ENCODE measurements at regions not wholly inside any gene's neighbourhood (a gene's known extent, or its start where the extent isn't known, plus 50 kb on each side); places are given as distances from the start of the nearest gene placed in this dataset.

DNA sequence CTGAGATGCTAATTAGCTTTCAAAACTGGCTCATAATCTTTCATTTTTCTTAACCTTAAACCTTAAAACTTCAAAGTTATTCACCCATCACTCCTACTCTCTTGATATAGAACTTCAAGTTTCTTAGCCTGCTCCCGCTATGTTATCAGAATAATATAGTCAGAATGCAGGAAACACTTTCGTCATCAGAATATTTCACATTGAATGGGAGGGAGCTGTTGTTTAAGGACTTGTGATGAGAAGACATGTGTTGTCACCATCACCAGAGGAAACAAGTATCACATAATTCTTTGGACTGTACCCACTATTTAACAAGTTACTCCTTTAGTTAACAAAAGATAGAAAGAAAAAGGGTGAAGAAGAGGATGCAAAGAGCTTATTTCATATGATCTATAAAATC lies 65.0 kb upstream of the FNDC3A start:
- Mint-ChIP-seq H3K9me3 (peaks cover 4% of the 10 kb centered on the region), H3K27me3 (peaks cover 6% of the 10 kb centered on the region), H3K36me3 (ENCODE audit: low read depth) (peaks cover 3% of the 10 kb centered on the region), H3K4me1 (no peaks in the 10 kb centered on the region), H3K27ac (no peak overlapping the region), H3K4me3 (no peak overlapping the region)
- DNase-seq: no peak
- ChIA-PET CTCF (no interaction called here), POLR2A (no interaction called here)

DNA sequence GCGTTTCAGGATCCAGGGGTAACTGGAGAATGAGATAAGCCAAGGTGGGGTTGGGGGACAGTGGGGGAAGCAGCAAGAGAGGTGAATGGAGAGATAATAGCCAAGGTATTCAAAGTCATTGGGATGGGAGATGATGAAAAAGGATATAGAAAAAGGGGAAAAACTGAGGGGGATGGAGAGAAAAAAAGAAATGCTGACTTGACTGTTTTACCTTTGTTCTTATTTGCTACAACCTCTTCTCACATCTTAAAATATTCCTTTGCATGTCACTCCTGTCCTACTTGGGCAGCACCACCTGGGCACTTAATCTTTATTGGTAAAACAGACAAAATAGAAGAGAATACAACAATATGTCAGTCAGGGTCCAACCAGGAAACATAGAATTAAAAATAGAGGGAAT lies 56.0 kb upstream of the FNDC3A start:
- Mint-ChIP-seq H3K4me1 (no peaks in the 10 kb centered on the region), H3K9me3 (peaks cover 12% of the 10 kb centered on the region), H3K27me3 (peaks cover 5% of the 10 kb centered on the region), H3K36me3 (ENCODE audit: low read depth) (no peaks in the 10 kb centered on the region), H3K4me3 (no peak overlapping the region), H3K27ac (no peak overlapping the region)
- DNase-seq: no peak
- POLR2A ChIA-PET: interaction anchor here (1.3 kb wide), 1 partner anchor 56 kb away, joined by 3 read pairs; the partner anchor contains the start of gene FNDC3A
- CTCF ChIA-PET: no interaction called here

DNA sequence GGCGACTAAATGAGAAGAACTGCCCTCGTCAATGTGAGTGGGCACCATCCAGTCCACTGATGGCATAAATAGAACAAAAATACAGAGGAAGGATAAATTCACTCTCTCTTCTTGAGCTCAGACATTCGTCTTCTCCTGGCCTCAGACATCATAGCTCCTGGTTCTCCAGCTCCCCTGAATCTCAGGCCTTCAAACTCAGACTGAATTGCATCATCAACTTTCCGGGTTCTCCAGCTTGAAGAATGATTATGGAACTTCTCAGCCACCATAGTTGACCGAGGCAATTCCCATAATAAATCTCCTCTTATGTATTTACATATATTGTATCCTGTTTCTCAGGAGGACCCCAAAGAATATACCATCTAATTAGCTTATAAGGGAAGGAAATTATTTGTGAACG lies 55.0 kb upstream of the FNDC3A start:
- Mint-ChIP-seq H3K4me3 (no peak overlapping the region), H3K27ac (no peak overlapping the region), H3K4me1 (no peaks in the 10 kb centered on the region), H3K36me3 (ENCODE audit: low read depth) (no peaks in the 10 kb centered on the region), H3K27me3 (peaks cover 2% of the 10 kb centered on the region), H3K9me3 (peaks cover 7% of the 10 kb centered on the region)
- POLR2A ChIA-PET: interaction anchor here (1.3 kb wide), 1 partner anchor 55 kb away, joined by 3 read pairs; the partner anchor contains the start of gene FNDC3A
- CTCF ChIA-PET: no interaction called here
- DNase-seq: no peak

DNA sequence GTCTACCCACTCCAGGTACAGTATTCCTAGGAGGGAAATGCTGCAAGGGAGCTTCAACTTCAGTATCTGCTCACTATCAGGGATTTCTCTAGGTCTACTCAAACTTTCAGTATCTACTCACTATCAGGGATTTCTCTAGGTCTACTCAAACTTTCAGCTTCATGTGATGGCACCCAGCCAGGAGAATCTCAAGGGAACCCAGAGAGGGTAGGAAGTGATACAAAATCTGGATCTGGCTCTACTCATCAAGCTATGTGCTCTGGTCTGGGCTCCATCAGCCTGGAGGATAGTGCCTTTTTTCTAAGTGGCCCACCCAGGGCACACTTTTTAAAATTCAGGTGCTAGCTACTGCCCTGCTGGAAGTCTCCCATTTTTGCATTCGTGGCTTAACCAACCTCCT lies 52.3 kb upstream of the FNDC3A start:
- ChIA-PET CTCF (no interaction called here), POLR2A (no interaction called here)
- H3K4me1 Mint-ChIP-seq: no peaks in the 10 kb centered on the region
- peaks cover 3% of the 10 kb centered on the region for H3K9me3 Mint-ChIP-seq
- H3K27me3 Mint-ChIP-seq: peaks cover 1% of the 10 kb centered on the region
- no peak overlapping the region for H3K27ac Mint-ChIP-seq
- no peaks in the 10 kb centered on the region for H3K36me3 Mint-ChIP-seq (ENCODE audit: low read depth)
- no peak for DNase-seq
- no peak overlapping the region for H3K4me3 Mint-ChIP-seq

GRCh38 chr13:48925001-48925400 lies 50.7 kb upstream of the FNDC3A start:
- ChIA-PET POLR2A (interaction anchor here (0.6 kb wide), 1 partner anchor 18 kb away, joined by 3 read pairs; no protein-coding TSS in a partner anchor), CTCF (no interaction called here)
- Mint-ChIP-seq H3K27me3 (no peaks in the 10 kb centered on the region), H3K27ac (no peak overlapping the region), H3K9me3 (peaks cover 3% of the 10 kb centered on the region), H3K36me3 (ENCODE audit: low read depth) (no peaks in the 10 kb centered on the region), H3K4me1 (no peaks in the 10 kb centered on the region), H3K4me3 (no peak overlapping the region)
- DNase-seq: no peak
